Gastroesophageal sphincter (tissue), 3 donors: ENCODE measurements at regions not wholly inside any gene's neighbourhood (a gene's known extent, or its start where the extent isn't known, plus 50 kb on each side); places are given as distances from the start of the nearest gene placed in this dataset.

Experiments used
- POLR2A ChIP-seq, 2 donors: fragments of 450-650 bp; IDR thresholded peaks; one replicate each; pipeline ENCODE4 v1.6.1; 2017; ENCODE audit warnings: antibody characterized with exemption in 2 of 2, mild to moderate bottlenecking in 2 of 2, moderate library complexity in 1 of 2
- TF ChIP-seq, protein P1 (sequence below), 4 experiments: fragments of 200-600 bp in 2 of 4; fragments of 450-650 bp in 2 of 4; sonication (generic) in 1 of 4; IDR thresholded peaks; one replicate each; pipeline ENCODE4 v1.5.1; 2017 to 2019; ENCODE audit warnings: antibody characterized with exemption in 4 of 4, mild to moderate bottlenecking in 2 of 4, moderate library complexity in 2 of 4

DNA sequence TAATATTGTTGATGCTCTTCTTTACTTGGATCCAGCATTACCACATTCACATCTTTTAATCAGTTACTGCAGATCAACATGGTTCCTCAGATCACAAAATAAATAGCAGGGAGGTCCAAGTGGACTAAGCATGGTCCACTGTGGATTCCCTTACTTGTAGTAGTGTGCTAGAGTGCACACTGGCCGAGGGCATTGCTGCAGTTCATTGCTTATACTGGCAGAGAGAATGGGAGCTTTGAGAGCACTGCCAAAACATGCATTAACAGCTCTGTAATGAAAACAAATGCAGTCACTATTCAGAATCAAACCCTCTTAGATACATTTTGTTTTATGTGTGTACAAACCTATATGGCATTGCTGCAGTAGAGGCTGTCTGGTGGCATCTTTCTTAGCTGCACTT, 471.5 kb downstream of the CD109 start:
- TF ChIP-seq, protein P1, sequence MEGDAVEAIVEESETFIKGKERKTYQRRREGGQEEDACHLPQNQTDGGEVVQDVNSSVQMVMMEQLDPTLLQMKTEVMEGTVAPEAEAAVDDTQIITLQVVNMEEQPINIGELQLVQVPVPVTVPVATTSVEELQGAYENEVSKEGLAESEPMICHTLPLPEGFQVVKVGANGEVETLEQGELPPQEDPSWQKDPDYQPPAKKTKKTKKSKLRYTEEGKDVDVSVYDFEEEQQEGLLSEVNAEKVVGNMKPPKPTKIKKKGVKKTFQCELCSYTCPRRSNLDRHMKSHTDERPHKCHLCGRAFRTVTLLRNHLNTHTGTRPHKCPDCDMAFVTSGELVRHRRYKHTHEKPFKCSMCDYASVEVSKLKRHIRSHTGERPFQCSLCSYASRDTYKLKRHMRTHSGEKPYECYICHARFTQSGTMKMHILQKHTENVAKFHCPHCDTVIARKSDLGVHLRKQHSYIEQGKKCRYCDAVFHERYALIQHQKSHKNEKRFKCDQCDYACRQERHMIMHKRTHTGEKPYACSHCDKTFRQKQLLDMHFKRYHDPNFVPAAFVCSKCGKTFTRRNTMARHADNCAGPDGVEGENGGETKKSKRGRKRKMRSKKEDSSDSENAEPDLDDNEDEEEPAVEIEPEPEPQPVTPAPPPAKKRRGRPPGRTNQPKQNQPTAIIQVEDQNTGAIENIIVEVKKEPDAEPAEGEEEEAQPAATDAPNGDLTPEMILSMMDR (IDR thresholded peaks at IDR 0.05), result no peak
- TF ChIP-seq POLR2A (IDR thresholded peaks at IDR 0.05), result no peak
